RKO (cell line): ENCODE measurements at regions not wholly inside any gene's neighbourhood (a gene's known extent, or its start where the extent isn't known, plus 50 kb on each side); places are given as distances from the start of the nearest gene placed in this dataset.

Experiments
- DNase-seq: peaks from one replicate; pipeline ENCODE4 v3.0.0-alpha.2; 2016; ENCODE audit warnings: low spot score

DNA sequence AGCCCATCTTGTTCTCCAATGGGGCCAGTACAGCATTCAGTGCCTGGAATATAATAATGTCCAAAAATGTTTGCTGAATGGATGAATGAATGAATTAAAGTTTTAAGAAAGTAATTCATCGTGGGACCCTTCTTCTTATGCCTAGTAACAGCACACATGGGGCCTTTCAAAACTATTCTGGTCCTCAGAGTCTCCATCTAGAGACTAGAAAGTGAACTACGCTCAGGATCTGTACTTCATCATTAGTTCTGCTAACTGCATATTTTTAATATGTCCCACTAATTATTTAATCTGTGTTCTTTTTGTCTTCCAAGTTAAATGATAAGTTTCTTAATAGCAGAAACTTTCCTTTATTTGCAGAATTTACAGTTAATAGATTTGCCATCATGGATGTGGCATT lies 172.5 kb downstream of the SMAD2 start:
- DNase-seq, result peak; percentile 21

DNA sequence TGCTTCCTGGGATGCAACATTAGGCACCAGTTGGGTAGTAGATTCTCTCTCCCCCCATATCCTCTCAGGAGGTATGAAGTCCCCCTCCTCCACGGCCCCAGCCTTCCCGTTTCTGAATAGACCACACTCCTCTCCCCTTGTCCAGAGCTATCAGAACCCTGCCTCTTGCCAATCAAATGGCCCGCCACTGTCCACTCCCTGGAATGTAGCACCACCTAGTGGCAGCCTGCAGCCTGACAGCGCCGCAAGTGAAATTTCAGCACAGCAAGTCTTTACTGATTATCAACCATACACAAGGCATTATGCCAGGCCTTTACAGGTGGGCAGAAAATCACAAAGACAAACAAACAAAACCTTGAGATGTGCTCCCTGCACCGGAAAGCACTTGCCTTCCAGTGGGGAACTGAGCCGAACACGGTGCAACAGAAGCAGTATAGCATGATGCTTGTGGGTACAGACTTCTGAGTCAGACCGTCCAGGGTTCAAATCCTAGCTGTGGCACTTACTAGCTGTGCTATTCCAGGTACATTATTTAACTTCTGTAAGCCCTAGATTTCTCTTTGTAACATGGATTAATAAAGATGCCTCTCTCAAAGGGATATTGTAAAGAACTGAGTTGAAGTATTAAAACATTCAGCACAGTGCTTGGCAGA lies 174.0 kb downstream of the SMAD2 start:
- DNase-seq, result peak; percentile 57

DNA sequence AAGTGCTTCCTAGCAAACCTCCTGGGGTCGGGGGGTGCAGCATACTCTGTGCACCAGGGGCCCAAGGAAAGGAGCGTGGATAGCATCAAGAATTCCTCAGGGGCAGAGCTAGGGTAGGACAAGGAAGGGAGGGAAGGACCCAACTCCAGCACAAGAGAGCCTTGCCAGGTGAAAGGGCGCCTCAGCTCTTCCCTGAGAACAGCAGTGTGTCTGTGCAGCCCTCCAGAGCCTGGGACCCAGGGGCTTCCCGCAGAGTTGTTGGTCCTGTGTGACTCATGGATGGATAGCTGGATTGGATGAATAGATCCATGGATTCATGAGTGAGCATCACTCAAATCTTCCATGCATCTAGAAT lies 175.4 kb downstream of the SMAD2 start:
- no peak for DNase-seq

DNA sequence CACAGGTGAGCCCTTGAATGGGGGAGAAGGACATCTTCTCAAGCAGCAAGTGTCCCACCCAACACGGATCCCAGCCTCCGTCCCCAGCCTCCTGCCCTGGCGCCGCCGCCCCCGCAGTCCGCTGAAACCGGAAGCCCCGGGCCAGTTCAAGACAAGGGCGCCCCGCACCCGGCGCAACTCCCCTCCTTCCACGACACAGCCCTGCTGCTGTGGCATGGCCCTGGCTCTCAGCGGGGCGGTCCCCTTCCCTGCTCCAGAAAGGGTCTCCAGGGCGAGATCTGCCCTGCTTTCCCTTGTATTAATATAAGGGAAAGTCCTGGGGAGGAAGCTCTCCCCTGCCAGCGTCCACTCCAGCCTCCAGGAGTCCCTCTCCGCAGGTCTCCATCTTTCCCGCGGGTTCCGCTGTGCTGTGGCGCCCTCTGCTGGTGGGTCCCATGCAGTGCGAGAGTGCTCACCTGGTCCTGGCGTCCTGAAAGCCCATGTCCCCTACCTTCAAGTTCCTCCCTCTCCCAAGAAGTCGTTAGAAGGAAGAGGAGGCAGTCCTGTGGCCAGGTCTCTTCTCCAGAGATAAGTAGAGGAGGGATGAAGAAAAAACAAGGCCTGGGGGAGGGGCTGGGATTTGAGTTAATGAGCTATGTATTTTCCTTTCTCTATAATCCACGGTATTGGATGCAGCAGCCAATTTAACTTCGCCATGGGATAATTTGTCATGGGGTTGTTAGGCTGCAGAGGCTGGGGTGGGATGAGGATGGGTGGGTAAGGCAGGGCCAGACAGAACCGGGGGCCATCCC lies 176.0 kb downstream of the SMAD2 start:
- no peak for DNase-seq

DNA sequence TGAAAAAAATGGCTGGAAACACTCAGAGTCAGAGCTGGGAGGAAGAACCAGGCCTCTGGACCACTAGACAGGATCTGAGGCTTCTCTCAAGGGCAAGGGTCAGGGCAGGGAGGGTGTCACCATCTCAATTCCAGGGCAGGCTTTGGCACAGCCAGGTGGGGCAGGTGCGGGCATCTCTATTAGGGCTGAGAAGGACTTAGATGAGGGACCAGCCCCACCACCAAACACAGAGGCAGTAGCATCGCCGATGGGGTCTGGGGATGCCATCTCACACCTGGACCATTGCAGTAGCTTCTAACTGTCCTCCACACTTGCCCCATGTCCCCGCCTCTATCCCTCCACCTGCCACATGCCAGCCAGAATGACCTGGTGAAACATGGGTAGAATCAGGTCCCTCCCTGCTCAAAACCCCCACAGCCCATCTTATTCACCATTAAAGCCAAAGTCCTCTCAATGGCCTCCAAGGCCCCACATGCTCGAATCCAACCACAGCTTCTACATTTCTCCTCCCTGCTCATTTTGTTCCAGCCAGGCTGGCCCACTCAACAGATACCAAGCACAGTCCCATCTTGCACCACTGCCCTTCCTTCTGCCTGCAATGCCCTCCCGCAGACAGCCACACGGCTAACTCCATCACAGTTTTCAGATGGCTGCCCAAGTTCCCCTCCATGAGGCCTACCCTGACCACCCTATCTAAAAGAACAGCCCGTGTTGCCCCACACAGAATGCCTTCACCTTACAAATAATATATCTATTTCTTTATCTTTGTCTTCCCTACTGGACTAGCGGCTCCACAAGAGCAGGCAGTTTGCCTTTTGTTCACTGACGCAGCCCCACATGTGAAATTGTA lies 177.4 kb downstream of the SMAD2 start:
- DNase-seq, result no peak

DNA sequence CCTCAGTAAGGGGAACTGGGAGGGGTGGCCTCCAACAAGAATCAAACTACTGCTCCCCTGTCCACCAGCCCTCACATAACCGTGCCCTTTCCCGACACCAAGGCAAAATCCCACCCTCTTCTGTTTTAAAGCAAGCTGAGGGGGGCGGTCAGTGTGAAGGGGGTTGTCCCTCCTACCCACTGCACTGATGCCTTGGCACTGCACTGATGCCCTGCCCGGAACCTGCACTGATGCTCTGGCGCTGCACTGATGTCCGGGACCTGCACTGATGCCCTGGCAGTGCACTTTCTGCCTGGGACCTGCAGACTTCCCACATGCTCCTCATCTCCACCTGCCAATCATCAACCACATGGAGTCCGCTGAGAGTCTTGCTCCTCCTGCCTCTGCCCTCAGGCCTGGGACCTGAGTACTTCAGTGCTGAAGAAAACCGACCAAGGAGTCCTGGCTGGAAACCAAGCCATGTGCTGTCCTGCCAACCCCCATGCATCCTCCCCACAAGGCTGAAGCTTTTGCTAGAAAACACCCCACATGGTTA lies 179.5 kb downstream of the SMAD2 start:
- no peak for DNase-seq

DNA sequence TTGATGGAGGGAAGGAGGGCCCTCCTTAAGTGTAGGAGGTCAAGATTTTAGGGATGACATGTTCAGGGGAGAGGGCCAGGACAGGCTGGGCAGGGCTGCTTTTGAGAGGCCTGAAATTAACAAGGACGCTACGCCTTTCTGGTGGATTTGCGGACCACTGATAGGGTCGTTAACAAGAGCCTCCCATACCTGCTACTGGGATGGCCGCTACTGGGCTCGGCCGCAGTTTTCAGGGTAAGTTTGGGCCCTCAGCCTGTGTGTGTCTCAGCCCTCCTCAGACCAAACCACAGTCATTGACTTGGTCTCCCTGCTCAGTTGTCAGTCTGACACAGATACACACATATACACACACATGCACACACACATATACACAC lies 180.9 kb downstream of the SMAD2 start:
- no peak for DNase-seq

DNA sequence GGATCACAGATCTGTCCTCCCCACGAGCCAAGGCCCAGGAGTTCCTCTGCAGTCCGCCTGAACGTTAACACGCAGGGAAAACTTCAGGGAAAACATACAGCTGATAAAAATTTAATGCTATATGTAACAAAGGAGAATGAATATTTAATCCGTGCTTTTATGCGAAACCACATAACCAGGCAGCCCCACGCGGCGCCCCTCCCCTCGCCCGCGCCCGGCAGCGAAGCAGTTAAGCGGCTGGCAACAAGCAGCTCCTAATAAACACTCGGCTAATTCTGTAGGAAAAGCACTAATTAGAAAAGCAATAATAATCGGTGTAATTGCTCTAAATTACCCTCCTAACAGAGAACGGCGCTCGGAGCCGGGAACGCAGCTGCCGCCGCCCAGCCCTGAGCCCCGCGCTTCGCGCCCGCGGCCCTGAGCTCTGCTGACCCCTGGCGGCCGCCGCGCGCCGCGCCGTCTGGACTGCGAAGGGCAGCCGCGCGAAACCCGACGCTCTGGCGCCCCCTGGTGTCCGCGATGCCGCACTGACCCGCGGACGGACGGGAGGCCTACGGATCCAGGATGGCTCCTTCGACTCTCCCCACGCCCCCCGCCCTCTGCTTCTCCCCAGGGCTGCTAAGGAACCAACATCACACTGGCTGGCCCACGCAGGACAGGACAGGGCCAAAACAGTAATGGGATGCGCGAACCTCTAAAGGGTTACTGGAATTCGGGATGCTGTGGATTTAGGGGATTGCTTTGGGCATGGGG lies 181.4 kb downstream of the SMAD2 start:
- peak; percentile 63 for DNase-seq

DNA sequence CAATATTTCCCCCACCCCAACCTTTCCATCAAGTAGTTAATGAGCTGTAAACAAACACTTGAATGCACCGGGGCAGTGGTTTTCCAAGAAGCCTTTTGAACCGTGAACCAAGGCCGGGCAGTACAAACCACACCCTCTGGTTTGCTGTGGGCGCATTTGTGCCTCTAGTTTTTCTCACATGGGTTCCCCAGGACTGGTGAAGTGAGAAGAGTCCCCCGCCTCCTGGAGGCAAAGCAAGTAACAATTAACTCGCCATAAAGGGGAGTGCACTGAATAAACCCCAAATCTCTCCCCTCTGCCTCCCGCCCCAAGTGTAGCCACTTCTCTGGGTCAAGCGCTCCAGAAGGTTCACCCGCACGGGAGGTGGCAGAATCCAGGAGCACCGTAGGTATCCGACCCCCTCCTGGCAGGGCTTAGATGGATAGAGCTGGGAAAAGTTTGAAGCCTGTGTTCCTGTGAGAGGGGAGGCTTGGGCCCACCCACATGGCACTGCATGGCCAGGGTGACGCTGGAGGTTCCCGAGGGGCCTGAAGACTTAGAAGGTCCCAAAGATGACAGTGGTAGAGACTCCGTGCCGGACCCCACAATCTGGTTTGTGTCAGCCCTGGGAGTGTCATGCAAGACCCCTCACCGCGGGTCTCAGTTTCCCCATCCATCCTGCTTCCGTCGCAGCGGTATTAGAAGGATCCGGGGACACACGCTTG lies 182.2 kb downstream of the SMAD2 start:
- DNase-seq, result no peak

DNA sequence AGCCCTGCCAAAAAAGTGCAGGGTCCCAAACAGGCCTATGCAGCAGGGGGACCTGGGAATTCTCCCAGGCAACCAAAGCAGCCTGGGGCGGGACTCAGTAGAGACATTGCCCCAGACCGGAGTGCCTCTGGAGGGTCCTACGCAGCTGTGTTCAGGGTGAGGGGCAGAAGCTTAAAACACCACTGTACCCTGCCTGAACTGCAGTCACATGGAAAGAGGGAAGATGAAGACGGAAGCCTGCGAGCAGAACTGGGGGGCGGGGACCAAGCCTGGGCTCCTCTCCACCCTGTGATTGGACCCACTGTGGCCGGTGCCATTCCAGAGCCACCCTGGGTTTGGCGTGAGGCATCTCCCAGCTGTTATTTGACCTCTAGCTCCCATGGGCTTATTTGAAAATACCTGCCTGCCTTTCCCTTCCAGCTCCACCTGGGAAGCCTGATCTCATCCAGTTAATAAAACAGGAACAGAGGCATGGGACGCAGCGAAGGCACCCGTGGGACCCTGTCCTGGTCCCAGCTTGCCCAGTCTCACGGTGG lies 183.1 kb downstream of the SMAD2 start:
- no peak for DNase-seq

DNA sequence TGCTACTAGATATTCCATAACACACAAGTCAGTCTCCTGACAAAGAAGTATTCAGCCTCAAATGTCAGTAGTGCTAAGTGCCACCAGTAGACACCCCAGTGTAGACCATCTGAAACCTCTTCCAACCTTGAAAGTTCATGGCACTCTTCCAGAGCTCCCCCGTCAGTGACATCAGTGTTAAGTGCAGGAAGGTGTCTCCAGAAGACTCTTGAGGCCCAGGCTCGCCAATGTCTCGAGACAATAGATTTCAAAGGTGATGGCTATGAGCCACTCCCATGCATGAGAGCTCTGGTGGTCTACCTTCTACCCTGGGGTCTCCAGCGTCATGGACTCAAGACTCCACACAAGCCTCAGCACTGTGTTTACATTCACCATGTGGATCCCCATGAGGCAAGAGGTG lies 183.8 kb downstream of the SMAD2 start:
- no peak for DNase-seq

DNA sequence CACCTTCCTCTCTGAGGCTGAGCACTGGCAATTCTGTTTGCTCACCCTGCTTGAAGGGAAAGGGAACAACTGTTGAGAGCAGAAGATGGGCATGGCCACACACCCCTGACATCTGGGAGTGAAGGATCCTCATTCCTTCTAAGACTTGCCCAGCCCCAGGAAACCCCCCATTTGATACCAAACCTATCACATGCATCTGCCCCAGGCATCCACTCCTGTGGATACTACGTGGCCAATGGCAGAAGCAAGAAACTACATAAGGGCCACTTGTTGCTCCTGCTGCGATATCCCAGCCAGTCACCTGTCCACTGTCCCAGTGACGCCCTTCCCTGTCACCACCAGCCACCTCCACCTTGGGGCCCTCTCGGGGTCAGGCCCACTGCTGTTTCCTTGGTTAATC lies 185.2 kb downstream of the SMAD2 start:
- DNase-seq, result no peak

DNA sequence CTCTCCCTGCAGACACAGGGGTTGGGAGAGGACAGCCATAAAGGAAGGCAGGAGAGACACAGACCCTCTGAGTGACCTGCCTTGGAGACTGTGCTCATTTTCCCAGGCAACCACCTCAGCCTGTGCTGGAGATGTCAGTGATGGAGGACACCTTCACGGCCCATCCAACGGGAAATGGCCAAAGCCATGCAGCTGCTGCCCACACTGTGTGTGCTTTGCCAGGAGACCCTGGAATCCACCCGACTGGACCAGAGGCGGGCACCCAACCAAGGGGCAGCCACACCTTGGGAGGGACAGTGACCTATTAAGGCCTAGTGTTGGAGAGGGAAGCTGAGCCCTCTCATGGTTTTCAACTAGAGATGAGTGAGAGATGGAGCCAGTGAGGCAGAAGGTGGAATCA lies 192.5 kb downstream of the SMAD2 start:
- no peak for DNase-seq

DNA sequence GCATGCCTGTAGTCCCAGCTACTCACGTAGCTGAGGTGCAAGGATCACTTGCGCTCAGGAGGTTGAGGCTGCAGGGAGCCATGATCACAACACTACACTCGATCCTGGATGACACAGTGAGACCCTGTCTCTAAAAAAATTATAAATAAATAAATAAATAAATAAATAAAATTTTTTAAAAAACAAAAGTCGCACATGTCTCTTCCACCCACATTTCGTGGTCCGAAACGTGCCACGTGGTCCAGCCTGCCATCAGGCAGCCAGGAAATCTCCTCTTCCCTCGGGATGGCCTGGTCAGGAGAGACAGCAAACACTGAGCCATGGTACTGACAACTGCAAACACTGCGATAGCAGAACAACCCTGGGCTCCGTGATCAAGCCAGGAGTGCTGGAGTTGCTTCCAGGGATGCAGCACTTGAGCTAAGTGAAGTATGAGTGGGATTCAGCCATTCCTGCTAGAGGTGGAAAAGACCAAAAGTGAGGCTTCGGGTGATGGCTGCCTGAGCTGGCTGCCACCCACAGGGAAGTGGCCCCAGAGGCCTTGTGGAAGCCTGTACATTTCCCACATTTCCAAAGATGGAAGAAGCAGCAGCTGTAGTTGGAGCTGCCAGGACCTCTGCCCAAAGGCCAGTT lies 193.1 kb downstream of the SMAD2 start:
- no peak for DNase-seq

DNA sequence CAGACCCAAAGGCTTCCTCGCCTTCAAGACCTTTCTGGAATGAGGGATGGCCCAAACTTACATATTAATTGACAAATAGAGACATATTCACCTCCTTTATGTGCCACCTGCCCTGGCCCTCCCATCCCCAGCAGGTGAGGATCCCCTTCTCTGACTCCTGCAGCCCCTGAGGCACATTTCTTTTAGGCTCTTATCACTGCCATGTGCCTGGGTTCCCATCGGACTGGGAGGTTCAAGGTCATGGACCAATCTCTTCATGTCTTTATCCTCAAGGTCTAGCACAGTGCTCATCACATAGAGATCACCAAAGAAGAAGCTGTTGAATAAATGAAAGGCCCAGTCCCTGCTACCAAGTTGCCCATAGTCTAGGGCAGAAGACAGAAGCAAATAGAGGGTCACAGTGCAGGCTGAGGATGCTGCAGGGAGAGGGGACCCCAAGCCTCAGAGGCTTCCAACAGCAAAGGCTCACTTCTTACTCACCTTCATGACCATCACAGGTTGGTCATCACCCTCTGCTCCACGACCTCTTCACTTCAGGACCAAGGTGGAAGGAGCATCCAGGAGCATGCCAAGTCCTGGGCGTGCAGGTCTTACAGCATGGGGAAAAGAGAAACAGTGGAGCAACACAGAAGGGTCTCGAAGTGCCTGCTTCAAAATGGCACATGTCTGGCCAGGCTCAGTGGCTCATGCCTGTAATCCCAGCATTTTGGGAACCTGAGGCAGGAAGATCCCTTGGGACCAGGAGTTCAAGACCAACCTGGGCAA lies 193.9 kb downstream of the SMAD2 start:
- DNase-seq, result no peak

DNA sequence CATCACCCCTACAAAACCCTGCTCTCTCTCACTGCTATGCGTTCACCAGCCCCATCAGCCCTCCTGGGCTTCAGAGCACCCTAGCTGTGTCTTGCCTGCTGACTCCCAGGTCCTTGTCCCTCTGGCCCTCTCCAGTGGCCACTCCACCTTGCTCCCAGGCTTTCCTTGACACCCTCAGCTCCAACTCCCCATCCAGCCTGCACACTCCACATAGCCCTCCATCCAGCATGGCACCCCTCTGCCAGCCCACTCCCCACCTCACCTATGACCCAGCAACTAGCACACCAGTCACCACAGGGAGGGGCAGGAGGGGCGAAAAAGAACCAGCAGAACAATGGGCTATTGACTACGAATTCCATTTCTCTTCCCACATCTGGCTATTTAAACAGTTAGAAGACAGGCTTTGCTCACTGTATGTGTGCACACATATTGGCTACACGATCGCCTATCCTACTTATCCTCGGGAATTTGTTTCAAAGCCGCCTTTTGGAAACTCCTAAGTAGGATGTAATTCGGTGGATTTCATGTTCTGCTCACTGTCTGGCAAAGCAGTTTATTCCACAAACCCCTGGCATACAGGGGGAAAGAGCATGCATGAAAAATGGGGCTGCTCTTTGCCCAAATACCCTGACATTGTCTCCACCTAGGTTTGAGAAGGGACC lies 195.3 kb downstream of the SMAD2 start:
- no peak for DNase-seq

DNA sequence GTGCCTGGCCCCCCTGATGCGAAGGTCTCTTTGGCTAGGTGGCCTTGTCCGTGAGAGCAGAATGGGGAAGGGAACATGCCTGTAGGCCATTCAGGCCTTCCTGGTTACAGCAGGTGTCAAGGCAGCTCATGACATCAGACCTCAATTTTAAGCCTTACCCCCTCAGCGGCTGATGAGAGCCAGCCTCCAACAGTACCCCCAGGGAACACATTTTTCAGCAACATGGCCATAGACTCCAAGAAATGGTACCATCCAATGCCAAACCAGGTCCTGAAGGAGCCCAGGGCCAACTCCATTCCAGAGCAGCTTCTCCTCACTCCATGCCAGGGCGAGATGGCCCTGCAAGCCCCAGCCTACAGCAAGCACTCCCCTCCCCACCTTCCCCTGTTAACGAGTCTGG lies 199.2 kb downstream of the SMAD2 start:
- no peak for DNase-seq

DNA sequence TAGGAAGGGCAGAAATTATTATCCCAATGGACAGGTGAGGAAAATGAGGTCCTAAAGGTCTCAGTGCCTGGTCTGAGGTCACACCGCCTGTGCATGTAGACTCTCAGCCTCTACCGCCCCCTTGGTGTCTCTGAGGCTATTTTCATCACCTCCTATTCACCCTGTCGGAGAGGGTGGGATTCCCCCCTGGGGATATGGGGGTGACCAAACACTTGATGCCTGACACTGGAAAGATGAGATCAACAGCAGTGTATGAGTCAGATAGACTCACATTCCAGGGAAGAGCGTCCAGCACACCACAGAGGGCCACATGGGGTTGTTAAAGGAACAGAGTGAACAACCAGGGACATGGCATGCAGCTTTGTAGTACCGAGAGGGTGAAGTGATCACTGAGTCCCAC lies 199.7 kb downstream of the SMAD2 start:
- DNase-seq, result peak; percentile 15

DNA sequence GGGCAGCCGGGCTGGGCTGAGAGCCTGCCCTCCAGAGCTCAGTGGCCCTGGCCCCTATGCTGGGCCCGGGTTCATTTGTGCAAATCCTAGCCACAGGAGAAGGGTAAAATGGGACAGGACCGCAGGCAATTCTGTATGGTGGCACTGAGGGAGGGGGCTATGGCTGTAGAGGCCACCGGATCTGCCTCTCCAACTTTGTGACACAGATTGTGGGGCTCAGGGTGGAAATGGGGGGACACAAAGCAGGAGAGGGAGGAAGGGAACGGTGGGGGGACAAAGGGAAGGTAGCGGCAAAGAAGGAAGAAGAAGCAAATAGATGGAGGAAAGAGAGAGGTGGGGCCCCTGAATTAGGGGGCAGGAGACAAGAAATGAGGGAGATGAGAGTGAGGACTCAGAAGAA lies 201.1 kb downstream of the SMAD2 start:
- no peak for DNase-seq
